HG02610 (cell line): ENCODE measurements at regions not wholly inside any gene's neighbourhood (a gene's known extent, or its start where the extent isn't known, plus 50 kb on each side); places are given as distances from the start of the nearest gene placed in this dataset.
A peak's percentile ranks its signal among the peaks of the same experiment; 100 is the strongest.

Experiments
- ATAC-seq: cut with Tn5 transposase; IDR thresholded peaks from one replicate; pipeline ENCODE4 v1.9.1; 2021; ENCODE audit warnings: mild to moderate bottlenecking, moderate library complexity; ENCODE audit not compliant: unreplicated experiment

DNA sequence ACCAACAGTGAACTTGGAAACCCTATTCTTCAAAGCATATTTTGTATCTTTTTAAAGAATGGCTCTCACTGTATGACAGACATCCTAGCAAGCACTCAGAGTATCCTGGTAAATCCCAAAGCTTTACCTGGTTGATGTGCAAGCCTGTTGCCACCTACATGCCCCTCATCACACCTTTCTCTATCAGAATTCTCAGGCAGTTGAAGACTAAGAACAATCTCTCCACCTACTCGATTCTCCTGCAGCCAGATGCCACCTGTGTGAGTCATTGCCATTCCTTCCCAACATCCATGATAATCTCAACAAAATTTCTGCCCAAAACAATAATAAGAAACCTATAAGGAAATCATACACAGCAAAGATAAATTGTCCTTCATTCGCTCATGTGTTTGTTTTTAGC, 659.8 kb downstream of the BCL11A start:
- ATAC-seq, result no peak

DNA sequence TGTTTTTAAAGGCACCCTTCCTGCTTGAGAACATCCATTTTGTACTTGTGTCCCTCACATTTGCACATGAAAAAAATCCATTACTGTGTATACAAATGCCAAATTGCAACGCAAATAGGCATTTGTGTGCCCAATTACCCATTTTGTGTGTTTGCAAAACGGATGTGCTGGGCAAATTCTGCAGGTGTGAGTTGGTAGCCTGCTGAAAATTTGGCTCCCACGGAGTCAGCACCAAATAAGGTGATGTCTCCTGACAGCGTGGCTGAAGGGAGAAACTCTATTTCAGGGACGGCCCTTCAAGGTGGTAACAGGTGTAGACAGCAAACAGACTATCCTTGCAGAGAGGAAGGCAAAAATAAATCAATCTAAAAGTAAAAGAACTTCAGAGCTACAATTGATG, 661.1 kb downstream of the BCL11A start:
- ATAC-seq, result no peak

DNA sequence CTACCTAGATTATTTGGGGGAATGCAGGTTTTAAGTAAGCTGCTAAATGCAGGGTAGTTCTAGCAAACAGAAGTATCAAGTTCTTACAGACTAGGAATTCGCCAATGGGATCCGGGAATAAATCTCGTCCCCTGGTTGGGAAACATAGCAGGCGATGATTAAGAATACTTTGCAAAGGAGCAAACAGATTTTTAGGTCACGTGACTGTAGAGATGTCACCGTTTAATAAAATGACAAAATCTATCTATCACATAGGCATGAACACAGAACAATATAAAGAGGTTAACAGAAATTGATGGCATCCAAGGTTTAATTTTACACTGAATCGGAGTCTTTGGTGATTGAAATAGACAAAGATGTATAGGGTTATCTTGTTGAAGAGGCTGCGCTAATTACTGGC, 664.1 kb downstream of the BCL11A start:
- no peak for ATAC-seq

DNA sequence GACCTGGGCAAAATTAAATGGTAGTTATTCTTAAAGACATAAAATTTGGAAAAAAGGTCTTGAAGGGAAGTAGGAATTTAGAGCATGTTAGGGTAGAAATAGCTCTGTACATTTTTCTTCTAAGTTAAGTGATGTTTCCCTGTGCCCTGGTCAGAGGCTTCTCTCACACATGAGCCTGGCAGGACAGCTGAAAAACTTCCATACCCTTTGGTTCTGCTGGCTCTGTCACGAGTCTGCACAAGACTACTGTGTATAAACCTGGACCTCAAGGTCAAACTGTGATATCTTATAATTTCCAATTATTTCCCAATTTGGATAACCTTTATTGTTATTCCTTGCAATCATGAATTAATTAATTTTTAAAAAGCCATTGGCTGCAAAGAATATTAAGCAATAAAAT, 664.7 kb downstream of the BCL11A start:
- no peak for ATAC-seq

DNA sequence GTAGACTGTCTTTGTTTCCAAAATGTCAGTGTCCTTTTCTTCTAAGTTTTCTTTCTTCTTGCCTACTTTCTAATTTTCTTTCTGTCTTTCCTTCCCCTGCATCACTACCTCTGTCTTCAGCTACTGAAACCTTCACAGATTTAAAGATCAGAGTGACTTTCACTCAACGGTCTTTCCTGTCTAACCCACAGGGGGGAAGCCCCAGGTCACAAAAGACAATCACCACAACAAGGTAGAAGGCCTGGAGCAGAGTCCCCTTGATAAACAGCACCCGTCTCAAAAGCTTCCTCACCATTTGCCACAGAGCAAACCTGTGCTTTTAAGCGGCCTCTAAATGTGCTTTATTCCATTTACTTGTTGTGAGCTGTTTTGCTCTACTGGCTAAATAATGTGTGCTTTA, 665.4 kb downstream of the BCL11A start:
- peak; percentile 99 for ATAC-seq

DNA sequence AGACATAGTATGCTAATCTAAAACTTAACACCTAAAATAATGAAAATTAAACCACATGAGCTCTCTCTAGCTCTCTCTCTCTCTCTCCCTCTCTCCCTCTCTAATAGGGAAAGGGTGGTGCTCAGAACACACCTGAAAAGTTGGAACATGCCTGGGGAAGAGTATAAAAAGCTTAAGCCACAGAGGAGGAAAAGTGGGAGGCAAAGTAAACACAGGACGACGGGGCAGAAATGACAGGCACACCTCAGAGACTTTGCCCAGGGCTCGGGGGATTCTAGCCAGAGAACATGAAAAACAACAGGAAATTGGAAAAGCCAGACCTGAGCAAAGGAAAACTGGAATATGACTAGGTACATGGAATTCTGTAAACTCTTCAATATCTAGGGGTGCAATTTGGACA, 666.1 kb downstream of the BCL11A start:
- no peak for ATAC-seq

DNA sequence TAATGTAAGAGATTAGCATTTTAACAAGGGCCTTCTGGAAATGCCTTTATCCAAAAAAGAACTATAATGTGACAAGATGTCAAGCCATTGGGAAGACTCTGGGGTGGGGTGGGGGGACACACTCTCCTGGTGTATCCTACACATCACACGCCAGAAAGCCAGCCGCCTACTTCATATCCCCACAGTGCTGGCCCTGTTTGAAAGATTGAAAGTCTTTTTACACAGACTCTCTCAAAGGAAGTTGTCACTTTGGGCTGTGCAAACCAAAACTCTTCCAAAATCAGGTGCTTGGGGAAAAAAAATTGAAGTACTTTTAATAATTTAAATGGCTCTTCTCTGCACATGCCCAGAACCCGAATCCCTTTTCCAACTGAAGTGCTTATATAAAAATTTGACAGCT, 666.7 kb downstream of the BCL11A start:
- ATAC-seq, result no peak

DNA sequence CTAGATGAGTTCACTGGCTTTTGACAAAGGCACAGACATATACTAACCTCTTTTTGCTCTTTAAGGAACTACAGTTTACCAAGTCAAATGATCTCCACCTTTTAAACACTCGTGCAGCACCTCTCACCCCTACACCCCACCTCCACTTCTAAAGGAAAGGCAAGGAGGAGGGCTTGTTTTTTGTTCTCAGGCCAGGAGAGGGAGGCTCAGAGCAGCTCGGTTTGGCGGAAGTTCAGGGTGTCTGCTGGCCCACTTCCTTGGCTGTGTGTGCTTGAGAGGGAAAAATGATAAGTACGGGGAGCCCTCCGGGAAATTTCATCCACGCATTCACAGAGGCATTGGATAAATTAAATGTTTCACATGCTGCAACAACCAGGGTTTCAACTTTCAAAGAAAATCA, 667.9 kb downstream of the BCL11A start:
- ATAC-seq, result no peak

DNA sequence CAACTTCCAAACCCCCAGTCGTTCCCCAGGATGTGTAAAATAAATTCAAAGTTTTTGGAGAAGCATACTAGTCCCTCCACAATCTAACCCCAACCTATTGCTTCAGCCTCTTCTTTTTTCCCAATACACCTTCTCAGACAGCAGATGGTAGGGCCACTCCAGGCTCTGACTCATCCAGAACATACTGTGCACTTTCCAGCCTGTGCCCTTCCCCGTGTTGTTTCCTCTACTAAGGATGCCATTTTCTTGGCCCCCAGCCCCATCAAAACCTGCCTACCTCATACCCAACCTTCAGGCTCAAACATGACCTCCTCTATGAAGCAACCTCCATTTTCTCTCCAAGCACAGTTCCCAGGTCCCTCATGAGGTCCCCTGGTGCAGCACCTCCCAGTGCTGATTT, 669.3 kb downstream of the BCL11A start:
- no peak for ATAC-seq

DNA sequence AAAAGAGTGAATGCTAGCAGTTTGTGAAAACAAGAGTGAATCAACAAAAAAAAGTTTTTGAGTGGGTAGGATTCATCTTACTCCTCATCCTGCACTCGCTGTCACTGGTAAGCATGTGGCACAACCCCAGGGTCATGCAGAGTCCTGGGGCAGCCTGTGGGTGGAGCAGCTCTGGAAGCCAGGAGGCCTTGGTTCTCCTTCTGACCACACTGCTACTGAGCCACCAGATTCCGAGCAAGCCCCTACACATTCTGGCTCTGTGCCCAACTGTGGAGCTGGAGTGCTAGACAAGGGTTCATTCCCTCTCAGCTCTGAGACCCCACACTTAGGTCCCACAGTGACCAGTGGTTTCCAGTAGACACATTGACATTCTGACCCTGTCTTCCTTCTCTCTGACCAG, 670.6 kb downstream of the BCL11A start:
- no peak for ATAC-seq

DNA sequence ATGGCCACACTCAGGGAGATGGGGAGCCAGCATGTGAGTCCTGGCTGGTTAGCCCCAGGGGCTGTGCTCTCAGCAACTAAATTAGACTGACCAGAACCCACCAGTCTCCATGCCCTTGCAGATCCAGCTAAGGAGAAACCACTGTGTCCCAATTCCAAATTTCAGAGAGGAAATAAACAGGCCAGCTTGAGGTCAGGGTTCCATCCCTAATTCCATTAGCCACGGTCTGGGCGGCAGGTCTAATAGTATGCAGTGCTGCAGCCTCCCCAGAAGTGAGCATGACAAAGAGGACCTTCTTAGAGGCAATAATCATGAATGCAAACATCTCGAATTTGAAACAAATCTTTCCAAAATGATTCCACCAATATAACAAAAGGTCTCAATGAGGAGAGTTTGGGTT, 671.2 kb downstream of the BCL11A start:
- ATAC-seq, result no peak

DNA sequence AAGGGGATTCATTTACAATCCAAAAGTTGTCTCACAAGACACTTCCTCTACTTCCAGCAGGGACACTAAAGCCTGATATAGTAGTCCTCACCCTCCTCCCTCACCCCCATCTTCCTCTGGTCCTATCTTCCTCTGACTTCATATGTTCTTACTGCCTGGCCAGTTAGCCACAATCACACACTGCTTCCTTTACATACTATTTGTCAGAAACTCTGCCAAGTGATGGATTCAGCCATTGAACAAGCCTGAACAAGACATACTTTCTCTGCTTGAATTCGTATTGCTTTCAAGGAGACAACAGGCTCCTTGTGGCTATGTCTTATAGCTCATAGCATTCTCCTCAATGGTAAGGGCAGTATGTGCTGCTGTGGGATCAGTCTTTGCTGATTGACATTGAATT, 672.2 kb downstream of the BCL11A start:
- no peak for ATAC-seq

DNA sequence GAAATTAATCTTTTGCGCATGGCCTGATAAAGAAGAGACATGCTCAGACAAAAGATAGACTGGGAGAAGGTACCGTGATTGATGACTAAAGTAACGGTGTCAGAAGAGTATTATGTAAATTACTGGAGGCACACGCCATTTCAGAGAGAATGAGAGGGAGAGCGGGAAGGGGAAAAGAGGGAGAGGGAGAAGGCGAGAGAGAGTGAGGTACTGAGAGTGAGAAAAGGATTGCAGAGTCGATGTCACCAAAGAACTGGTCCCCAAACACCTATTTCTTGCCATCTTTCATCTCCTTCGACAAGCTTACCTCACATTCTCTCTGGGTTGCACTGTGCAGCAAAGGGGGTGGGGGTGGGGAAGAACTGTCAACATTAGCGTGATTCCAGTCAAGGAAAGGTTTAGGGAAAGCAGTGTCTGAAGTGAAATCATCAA, 673.7 kb downstream of the BCL11A start:
- ATAC-seq, result no peak

DNA sequence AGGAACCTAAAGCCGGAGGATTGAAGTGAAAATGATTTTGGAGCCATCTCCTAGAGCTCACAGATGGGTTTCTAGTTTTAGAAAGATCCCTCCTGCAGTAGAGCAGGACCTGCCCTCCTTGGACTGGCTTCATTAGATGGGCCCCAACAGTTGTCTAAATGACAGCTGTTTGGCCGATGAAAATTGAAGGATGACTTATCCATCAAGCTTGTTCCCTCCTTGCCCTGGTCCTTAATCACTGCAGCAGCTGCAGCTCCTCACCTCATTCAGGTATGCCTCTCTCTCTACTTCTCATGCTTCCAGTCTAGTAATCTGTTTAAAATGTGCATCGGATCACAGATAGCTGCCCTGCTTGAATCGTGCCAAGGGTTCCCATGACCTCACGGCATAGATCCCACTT, 677.6 kb downstream of the BCL11A start:
- no peak for ATAC-seq

DNA sequence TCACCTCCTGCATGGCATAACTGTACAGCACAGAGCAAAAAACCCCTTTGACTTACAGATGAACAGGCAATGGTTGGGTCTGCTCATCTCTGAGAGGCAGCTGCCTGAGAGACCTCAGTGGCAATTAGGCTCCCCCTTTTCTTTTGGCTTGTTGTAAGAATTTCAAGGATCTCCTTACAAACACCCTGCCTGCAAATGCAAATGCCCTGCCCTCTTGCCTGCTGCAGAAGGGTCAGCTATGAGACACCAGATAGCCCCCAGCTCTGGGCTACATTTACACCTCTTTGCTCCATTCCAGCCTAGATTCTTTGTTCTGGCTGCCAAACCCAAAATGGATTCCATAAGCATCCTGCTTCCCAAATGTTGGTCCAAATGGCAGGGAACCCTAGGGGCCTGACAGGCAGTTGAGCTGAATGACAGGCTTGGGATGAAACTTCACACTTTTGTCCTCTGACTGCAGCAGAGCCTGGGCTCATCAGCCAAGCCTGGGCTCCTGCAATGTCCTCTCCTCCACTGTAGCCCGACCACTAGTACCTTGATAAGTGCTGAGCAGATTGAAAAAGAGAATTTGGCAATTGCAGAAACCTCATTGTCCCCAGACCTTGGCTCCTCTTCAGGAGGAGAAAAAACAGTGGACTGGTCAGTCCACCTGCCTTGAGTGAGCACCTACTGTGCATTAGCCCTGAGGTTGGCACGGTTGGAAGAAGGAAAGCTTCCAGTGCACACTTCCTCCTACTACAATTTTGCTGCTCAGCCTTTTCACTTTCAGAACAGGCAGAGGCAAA, 678.3 kb downstream of the BCL11A start:
- ATAC-seq, result no peak

DNA sequence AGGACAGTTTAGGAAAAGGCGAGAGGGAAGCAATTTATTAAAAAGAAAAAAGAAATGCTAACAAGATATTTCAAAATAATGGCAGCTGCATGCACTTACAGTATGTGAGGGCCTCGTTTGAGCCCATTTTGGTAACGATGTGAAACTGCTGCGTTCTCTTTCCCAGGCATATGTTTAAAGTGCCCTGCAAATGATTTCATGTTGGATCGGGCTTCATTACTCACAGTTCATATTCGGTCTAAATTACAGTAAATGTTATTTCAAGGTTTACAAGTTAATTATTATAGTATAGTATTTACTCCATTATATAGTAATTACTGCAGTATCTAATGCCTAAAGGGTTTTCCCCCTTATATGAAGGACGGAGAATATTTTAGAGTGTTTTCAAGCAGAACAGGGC, 679.1 kb downstream of the BCL11A start:
- no peak for ATAC-seq

DNA sequence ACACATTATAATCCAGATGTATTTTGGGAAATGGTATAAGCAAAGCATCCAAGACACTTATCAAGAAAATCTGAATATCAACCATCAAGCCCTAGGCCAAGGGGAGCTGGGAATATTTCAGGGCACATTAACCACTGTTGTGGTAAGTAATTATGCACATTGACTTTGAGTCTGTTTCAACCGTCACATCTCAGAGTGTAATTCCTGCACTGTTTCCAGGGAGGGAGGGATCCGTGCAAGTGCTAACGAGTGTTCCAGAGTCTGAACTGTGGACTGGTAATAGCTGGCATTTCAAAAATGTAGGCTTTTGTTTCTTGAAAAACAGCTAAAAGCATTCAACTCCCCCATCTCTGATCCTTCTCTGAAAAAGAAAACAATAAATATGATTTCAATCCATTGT, 681.6 kb downstream of the BCL11A start:
- no peak for ATAC-seq

DNA sequence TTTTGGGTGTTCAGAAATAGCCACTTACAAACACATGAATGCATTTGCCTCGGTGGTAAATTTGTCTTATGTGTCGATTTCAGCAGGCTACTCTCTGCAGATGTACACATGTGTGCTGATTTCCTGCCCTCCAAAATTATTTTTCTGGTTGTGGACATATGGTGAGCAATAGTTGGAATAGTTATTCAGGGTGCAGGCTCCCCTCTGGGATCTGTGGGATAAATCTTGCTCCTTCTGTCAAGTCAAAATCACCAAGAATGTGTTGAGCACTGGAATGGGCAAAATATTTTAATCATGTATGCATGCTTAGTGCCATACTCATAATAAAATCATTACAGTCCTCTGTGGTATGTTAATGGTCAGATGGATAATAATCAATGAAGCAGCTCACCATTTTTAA, 684.5 kb downstream of the BCL11A start:
- ATAC-seq, result no peak

DNA sequence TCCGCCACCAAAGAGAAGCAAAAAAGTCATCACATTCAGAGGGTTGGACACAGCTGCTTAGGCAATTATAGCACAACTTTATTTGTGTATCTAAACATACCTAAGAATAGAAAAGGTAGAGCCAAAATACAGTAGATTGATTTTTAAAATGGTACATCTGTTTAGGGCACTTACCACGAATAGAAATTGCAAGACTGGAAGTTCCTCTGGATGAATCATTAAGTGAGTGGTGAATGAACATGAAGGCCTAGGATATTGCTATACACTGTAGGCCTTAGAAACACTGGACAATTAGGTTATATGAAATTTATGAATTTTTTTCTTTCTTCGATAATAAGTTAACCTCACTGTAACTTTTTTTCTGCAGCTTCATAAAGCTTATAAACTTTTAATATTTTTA, 687.0 kb downstream of the BCL11A start:
- ATAC-seq, result no peak

DNA sequence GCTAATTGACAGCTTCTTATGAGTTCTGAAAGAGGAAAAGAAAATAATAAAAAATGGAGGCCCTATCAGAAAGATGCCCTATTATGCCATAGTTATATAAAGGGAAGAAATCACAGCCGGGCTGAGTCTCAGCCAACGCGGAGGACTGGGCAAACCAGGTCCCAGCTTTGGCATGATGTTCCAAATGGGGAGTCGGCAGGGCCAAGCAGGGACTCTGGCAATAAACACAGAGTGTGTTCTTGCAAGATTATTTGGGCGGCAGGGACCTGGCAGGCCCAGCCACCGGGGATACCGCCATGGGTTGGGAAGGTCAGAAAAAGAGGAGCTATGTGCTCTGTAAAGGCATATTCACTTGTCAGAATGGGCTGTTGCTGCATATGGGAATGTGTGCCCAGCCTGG, 694.9 kb downstream of the BCL11A start:
- ATAC-seq, result no peak

DNA sequence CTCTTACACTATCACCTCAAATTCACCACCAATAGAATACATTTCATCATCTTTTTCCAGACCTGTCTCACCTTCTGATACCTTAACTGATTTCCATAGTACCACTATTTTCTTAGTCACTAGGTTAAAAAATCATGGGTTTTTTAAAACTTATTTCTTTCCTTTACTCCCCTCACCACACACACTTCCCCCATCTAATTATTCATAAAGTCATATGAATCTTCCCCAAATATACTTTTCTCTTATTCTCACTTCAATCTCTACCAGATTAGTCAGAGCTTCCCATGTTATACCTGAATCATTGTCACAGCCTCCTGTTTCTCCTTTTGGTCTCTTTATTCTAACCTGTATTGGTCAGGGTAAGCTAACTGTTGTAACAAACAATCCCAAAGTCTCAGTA, 696.3 kb downstream of the BCL11A start:
- ATAC-seq, result no peak

DNA sequence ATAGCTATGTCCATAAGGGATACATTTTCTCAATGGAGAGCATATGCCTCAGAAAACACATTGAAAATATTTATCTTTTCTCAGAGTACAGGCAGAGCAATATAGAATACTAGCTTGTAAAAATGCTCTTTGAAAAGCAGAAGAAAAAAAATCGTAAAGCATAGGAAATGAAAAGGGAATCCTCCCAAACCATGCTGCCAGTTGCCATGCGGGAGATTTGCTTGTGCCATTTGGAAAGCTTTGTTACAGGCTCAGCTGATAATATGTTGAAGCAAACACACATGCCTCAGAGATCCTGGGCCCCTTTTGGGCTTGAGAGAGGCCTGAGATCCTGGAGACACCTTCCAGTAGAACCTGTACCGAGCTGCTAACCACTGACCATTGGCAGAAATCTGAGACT, 697.1 kb downstream of the BCL11A start:
- ATAC-seq, result no peak

DNA sequence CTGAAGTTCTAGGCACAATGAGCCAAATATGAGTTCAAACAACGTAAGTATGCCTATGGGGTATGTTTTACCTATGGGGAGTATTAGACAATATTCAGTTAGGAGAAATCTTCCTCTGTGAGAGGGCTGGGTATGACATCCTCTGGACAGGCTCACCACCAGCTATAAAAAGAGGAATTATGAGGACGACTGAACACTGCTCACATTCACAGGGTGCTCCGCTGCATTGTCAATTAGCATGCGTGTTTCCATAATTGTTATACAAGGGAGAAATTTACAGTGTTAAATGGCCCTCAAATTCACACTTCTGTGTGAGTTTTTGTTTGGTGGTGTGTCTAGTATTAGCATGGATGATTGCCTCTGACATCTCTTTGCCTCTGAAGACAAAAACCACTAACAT, 700.4 kb downstream of the BCL11A start:
- no peak for ATAC-seq
